ENCODE measurements at regions not wholly inside any gene's neighbourhood (a gene's known extent, or its start where the extent isn't known, plus 50 kb on each side); places are given as distances from the start of the nearest gene placed in this dataset.

- Histone ChIP-seq H4K20me1 (ENCODE audit: control insufficient read depth, insufficient read depth, insufficient read length) (no peaks in the 10 kb centered on the region), H4K5ac (ENCODE audit: insufficient read length, low read depth, low read length) (no peak overlapping the region), H2AK5ac (ENCODE audit: insufficient read length, low read length) (no peak overlapping the region), H3K23me2 (ENCODE audit: insufficient read length, low read depth, low read length, poor library complexity, severe bottlenecking) (no peaks in the 10 kb centered on the region), H3K4me1 (ENCODE audit: insufficient read depth, low read length) (no peaks in the 10 kb centered on the region), H2BK120ac (ENCODE audit: low read depth, low read length, poor library complexity, severe bottlenecking) (no peak overlapping the region), H3K79me2 (ENCODE audit: insufficient read depth, low read length) (no peaks in the 10 kb centered on the region), H3K18ac (ENCODE audit: insufficient read length, low read depth, low read length) (no peak overlapping the region), H2AFZ (ENCODE audit: low read length) (no peak overlapping the region), H4K91ac (ENCODE audit: insufficient read length, low read depth, low read length) (no peak overlapping the region), H3K14ac (ENCODE audit: insufficient read depth, low read length) (no peak overlapping the region), H4K8ac (replicated peaks; ENCODE audit: insufficient read length, low read depth, low read length) (no peak overlapping the region), H3K4ac (ENCODE audit: low read depth, low read length) (no peak overlapping the region), H3K23ac (ENCODE audit: insufficient read length, low read depth, low read length) (no peak overlapping the region), H3K4me2 (ENCODE audit: insufficient read depth, insufficient read length, low read length) (no peak overlapping the region), H3K27ac (ENCODE audit: insufficient read length, low read depth, low read length) (no peak overlapping the region), H3K9me3 (ENCODE audit: control insufficient read depth, low read depth, low read length) (no peaks in the 10 kb centered on the region), H2BK5ac (ENCODE audit: insufficient read length, low read length) (no peak overlapping the region), H2BK12ac (ENCODE audit: insufficient read length, low read depth, low read length) (no peak overlapping the region), H3K56ac (ENCODE audit: insufficient read length, low read depth, low read length) (no peak overlapping the region), H2BK15ac (ENCODE audit: low read depth, low read length) (no peak overlapping the region), H3K79me1 (ENCODE audit: insufficient read depth, low read depth, low read length, poor library complexity, severe bottlenecking) (no peaks in the 10 kb centered on the region), H3K9ac (ENCODE audit: extremely low read depth, insufficient read length, low read length) (no peak overlapping the region), H3T11ph (ENCODE audit: low read length) (no peak overlapping the region), H2BK20ac (ENCODE audit: low read depth, low read length, poor library complexity, severe bottlenecking) (no peak overlapping the region), H3K27me3 (ENCODE audit: insufficient read depth, low read length) (no peaks in the 10 kb centered on the region)
- H3K27me3 Mint-ChIP-seq (ENCODE audit: low read depth), result peaks cover 2% of the 10 kb centered on the region
- H3K4me3 Mint-ChIP-seq, result no peak overlapping the region
- H3K36me3 Mint-ChIP-seq (ENCODE audit: insufficient read depth in 1 of 3, low read depth in 3 of 3), result no peaks in the 10 kb centered on the region
- H3K9me3 Mint-ChIP-seq, result peaks cover 0 to 2% of the 10 kb centered on the region in 2 experiments; a peak in 1 of 5 replicates
- no peak for TF ChIP-seq CTCF (conservative IDR thresholded peaks at IDR 0.05)
- H3K4me1 Mint-ChIP-seq, result no peaks in the 10 kb centered on the region
- WGBS (ENCODE audit: extremely low coverage, insufficient read length, low lambda C conversion rate), result no CpG with 5 or more reads among the region's 8 CpGs
- H3K27ac Mint-ChIP-seq, result no peak overlapping the region
- DNase-seq, result no peak
Observed at GRCh38 chr9:2979957-2980610, 136.2 kb upstream of the PUM3 start.
